ENCODE measurements at regions not wholly inside any gene's neighbourhood (a gene's known extent, or its start where the extent isn't known, plus 50 kb on each side); places are given as distances from the start of the nearest gene placed in this dataset.

- TF ChIP-seq, protein P1, sequence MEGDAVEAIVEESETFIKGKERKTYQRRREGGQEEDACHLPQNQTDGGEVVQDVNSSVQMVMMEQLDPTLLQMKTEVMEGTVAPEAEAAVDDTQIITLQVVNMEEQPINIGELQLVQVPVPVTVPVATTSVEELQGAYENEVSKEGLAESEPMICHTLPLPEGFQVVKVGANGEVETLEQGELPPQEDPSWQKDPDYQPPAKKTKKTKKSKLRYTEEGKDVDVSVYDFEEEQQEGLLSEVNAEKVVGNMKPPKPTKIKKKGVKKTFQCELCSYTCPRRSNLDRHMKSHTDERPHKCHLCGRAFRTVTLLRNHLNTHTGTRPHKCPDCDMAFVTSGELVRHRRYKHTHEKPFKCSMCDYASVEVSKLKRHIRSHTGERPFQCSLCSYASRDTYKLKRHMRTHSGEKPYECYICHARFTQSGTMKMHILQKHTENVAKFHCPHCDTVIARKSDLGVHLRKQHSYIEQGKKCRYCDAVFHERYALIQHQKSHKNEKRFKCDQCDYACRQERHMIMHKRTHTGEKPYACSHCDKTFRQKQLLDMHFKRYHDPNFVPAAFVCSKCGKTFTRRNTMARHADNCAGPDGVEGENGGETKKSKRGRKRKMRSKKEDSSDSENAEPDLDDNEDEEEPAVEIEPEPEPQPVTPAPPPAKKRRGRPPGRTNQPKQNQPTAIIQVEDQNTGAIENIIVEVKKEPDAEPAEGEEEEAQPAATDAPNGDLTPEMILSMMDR (conservative IDR thresholded peaks at IDR 0.05; ENCODE audit: low read depth, low read length): no peak
- TF ChIP-seq EZH2 (IDR thresholded peaks at IDR 0.05; ENCODE audit: borderline replicate concordance, low read depth, low read length, poor library complexity, severe bottlenecking): no peak
Measured at GRCh38 chr21:27719226-27719625, 752.3 kb upstream of the ADAMTS5 start.

All from A673 (cell line).